NCI-H2081 treated with DMSO at 0.1 percent for 48 hours (cell line): ENCODE measurements at regions not wholly inside any gene's neighbourhood (a gene's known extent, or its start where the extent isn't known, plus 50 kb on each side); places are given as distances from the start of the nearest gene placed in this dataset.

Experiments
- DNase-seq: peaks from one replicate; lab custom pipeline; 2025; lab: John Stamatoyannopoulos, UW

- no peak for DNase-seq
Measured at GRCh38 chr13:30107521-30108136, 199.7 kb downstream of the KATNAL1 start.

- DNase-seq = no peak
Measured at GRCh38 chr13:30107121-30107520, 200.2 kb downstream of the KATNAL1 start.

GRCh38 chr13:30105381-30105780 is 202.0 kb downstream of the KATNAL1 start:
- no peak for DNase-seq

GRCh38 chr13:30103161-30103840 is 204.1 kb downstream of the KATNAL1 start:
- DNase-seq = no peak

- no peak for DNase-seq
Measured at GRCh38 chr13:30100226-30100625, 207.1 kb downstream of the KATNAL1 start.

- no peak for DNase-seq
Measured at GRCh38 chr13:30097701-30098100, 209.7 kb downstream of the KATNAL1 start.

GRCh38 chr13:30097089-30097488 is 210.3 kb downstream of the KATNAL1 start:
- DNase-seq = no peak

GRCh38 chr13:30094015-30094414 is 213.3 kb downstream of the KATNAL1 start:
- no peak for DNase-seq

GRCh38 chr13:30093236-30093635 is 214.1 kb downstream of the KATNAL1 start:
- DNase-seq = no peak

GRCh38 chr13:30091691-30092090 is 215.7 kb downstream of the KATNAL1 start:
- no peak for DNase-seq

- DNase-seq = no peak
Measured at GRCh38 chr13:30091035-30091434, 216.3 kb downstream of the KATNAL1 start.

GRCh38 chr13:30088312-30088855 is 219.0 kb downstream of the KATNAL1 start:
- no peak for DNase-seq

- DNase-seq = no peak
Measured at GRCh38 chr13:30085087-30085486, 222.3 kb downstream of the KATNAL1 start.

- DNase-seq = no peak
Measured at GRCh38 chr13:30082391-30082790, 225.0 kb downstream of the KATNAL1 start.

GRCh38 chr13:30081331-30081730 is 226.0 kb downstream of the KATNAL1 start:
- no peak for DNase-seq

GRCh38 chr13:30079501-30079900 is 227.8 kb downstream of the KATNAL1 start:
- DNase-seq = no peak

- no peak for DNase-seq
Measured at GRCh38 chr13:30078059-30078458, 227.6 kb upstream of the UBL3 start.

GRCh38 chr13:30077240-30077735 is 226.9 kb upstream of the UBL3 start:
- DNase-seq = no peak

- DNase-seq = no peak
Measured at GRCh38 chr13:30074955-30075614, 224.7 kb upstream of the UBL3 start.

- DNase-seq = no peak
Measured at GRCh38 chr13:30074431-30074830, 224.0 kb upstream of the UBL3 start.

GRCh38 chr13:30072818-30073186 is 222.4 kb upstream of the UBL3 start:
- no peak for DNase-seq

GRCh38 chr13:30071969-30072817 is 221.8 kb upstream of the UBL3 start:
- no peak for DNase-seq
